H1 (cell line): ENCODE measurements at regions not wholly inside any gene's neighbourhood (a gene's known extent, or its start where the extent isn't known, plus 50 kb on each side); places are given as distances from the start of the nearest gene placed in this dataset.

ENCODE experiments used
- CTCF ChIA-PET: fragments of 300-600 bp; sonication (Branson Sonifier 250); formaldehyde crosslinking; loops from one replicate; lab custom pipeline; 2021; ENCODE audit not compliant: partially characterized antibody; lab: Charles Lee
- POLR2A ChIA-PET: fragments of 300-600 bp; sonication (Branson Sonifier 250); formaldehyde crosslinking; loops from one replicate; lab custom pipeline; 2021; ENCODE audit warnings: inconsistent platforms; ENCODE audit not compliant: partially characterized antibody; lab: Charles Lee
- DNase-seq, 2 experiments: peaks; one replicate each; pipeline versions ENCODE4 v3.0.0 to v3.0.0-alpha.2; 2010 to 2022; ENCODE audit warnings: low spot score in 2 of 2, low read depth in 1 of 2, mixed read lengths in 1 of 2
- FAIRE-seq: peaks from 2 replicates; lab custom pipeline; 2011; peaks lifted over from hg19 to GRCh38; lab: Jason Lieb, UNC
- H2AFZ ChIP-seq: 2 replicates; pipeline ENCODE4 v1.8.1; 2012; ENCODE audit warnings: low read length, inconsistent platforms
- H2AK5ac ChIP-seq: 2 replicates; pipeline ENCODE4 v1.6.1; 2013; ENCODE audit warnings: low read depth, low read length
- H2BK120ac ChIP-seq: replicated peaks from 2 replicates; pipeline ENCODE3; 2013; ENCODE audit warnings: low read depth, low read length, inconsistent platforms
- H2BK12ac ChIP-seq: 2 replicates; pipeline ENCODE4 v1.6.1; 2013; ENCODE audit warnings: low read depth, low read length
- H2BK15ac ChIP-seq: 2 replicates; pipeline ENCODE4 v1.6.1; 2013; ENCODE audit warnings: low read length
- H2BK20ac ChIP-seq: 2 replicates; pipeline ENCODE4 v1.6.1; 2013; ENCODE audit warnings: low read length
- H2BK5ac ChIP-seq: 2 replicates; pipeline ENCODE4 v1.6.1; 2013; ENCODE audit warnings: low read depth, low read length
- H3K14ac ChIP-seq: 2 replicates; pipeline ENCODE4 v1.6.1; 2013; ENCODE audit warnings: inconsistent platforms; ENCODE audit not compliant: insufficient read length
- H3K18ac ChIP-seq: 2 replicates; pipeline ENCODE4 v1.6.1; 2013; ENCODE audit warnings: low read length; ENCODE audit errors: extremely low read depth
- H3K23ac ChIP-seq: 2 replicates; pipeline ENCODE4 v1.6.1; 2013; ENCODE audit warnings: inconsistent platforms; ENCODE audit not compliant: insufficient read length
- H3K23me2 ChIP-seq: 2 replicates; pipeline ENCODE4 v1.6.1; 2013; ENCODE audit warnings: low read depth, low read length
- H3K27ac ChIP-seq: 2 replicates; pipeline ENCODE4 v1.6.1; 2011; ENCODE audit warnings: low read depth, low read length, inconsistent platforms
- H3K27me3 ChIP-seq, 4 experiments: replicated peaks in 1 of 4; 1 replicate in 1 of 4; 2 replicates in 3 of 4; pipeline versions ENCODE4 v1.6.1 to v1.8.1; 2011 to 2013; ENCODE audit warnings: low read length in 3 of 4, mild to moderate bottlenecking in 3 of 4, inconsistent platforms in 2 of 4, mixed read lengths in 2 of 4, moderate library complexity in 1 of 4; ENCODE audit not compliant: control insufficient read depth in 3 of 4, insufficient read depth in 3 of 4; ENCODE audit errors: extremely low read depth in 1 of 4
- H3K36me3 ChIP-seq, 4 experiments: 2 replicates each; pipeline versions ENCODE4 v1.6.1 to v1.8.1; 2011 to 2013; ENCODE audit warnings: mild to moderate bottlenecking in 4 of 4, low read length in 3 of 4, moderate library complexity in 2 of 4, control low read depth in 1 of 4, inconsistent platforms in 1 of 4; ENCODE audit not compliant: insufficient read depth in 4 of 4, control insufficient read depth in 2 of 4
- H3K4ac ChIP-seq: replicated peaks from 2 replicates; pipeline ENCODE3; 2013; ENCODE audit warnings: low read length, low read depth, mixed read lengths, inconsistent platforms; ENCODE audit not compliant: insufficient read length
- H3K4me1 ChIP-seq, 4 experiments: replicated peaks in 1 of 4; 1 replicate in 1 of 4; 2 replicates in 3 of 4; pipeline versions ENCODE4 v1.6.1 to v1.8.1; 2011 to 2013; ENCODE audit warnings: low read length in 3 of 4, inconsistent platforms in 2 of 4, mixed read lengths in 1 of 4; ENCODE audit not compliant: insufficient read depth in 4 of 4, control insufficient read depth in 3 of 4
- H3K4me2 ChIP-seq, 2 experiments: 2 replicates each; pipeline versions ENCODE4 v1.6.1 to v1.8.1; 2011 to 2013; ENCODE audit warnings: low read depth in 2 of 2, low read length in 2 of 2, control low read depth in 1 of 2, inconsistent platforms in 1 of 2, mild to moderate bottlenecking in 1 of 2; ENCODE audit not compliant: insufficient read depth in 1 of 2
- H3K4me3 ChIP-seq, 4 experiments: fragments of 200-600, 300-600 bp in 1 of 4; sonication (generic), shearing (Covaris generic), sonication (Bioruptor Twin) in 1 of 4; 2 replicates each; pipeline versions ENCODE4 v1.5.1 to v1.8.1; 2011 to 2016; ENCODE audit warnings: low read length in 4 of 4, low read depth in 3 of 4, control low read depth in 2 of 4, inconsistent platforms in 2 of 4, mild to moderate bottlenecking in 2 of 4, mixed read lengths in 1 of 4, moderate library complexity in 1 of 4; ENCODE audit not compliant: insufficient read depth in 2 of 4; ENCODE audit errors: extremely low read depth in 1 of 4
- H3K56ac ChIP-seq: replicated peaks from 2 replicates; pipeline ENCODE3; 2013; ENCODE audit warnings: low read depth, mild to moderate bottlenecking, mixed read lengths, low read length, inconsistent platforms; ENCODE audit not compliant: insufficient read length
- H3K79me1 ChIP-seq: 2 replicates; pipeline ENCODE4 v1.6.1; 2013; ENCODE audit warnings: low read depth, low read length, control low read depth
- H3K79me2 ChIP-seq, 2 experiments: 2 replicates each; pipeline versions ENCODE4 v1.6.1 to v1.8.1; 2012 to 2013; ENCODE audit warnings: low read length in 2 of 2, mild to moderate bottlenecking in 2 of 2, inconsistent platforms in 1 of 2; ENCODE audit not compliant: insufficient read depth in 2 of 2, control insufficient read depth in 1 of 2
- H3K9ac ChIP-seq, 4 experiments: replicated peaks in 1 of 4; 1 replicate in 1 of 4; 2 replicates in 3 of 4; pipeline versions ENCODE4 v1.6.1 to v1.8.1; 2011 to 2013; ENCODE audit warnings: low read depth in 3 of 4, low read length in 3 of 4, control low read depth in 2 of 4, mild to moderate bottlenecking in 2 of 4, moderate library complexity in 2 of 4, inconsistent platforms in 1 of 4; ENCODE audit errors: extremely low read depth in 1 of 4
- H3K9me3 ChIP-seq, 2 experiments: 2 replicates each; pipeline versions ENCODE4 v1.6.1 to v1.8.1; 2012 to 2013; ENCODE audit warnings: mild to moderate bottlenecking in 2 of 2, moderate library complexity in 2 of 2, control low read depth in 1 of 2, inconsistent platforms in 1 of 2, low read depth in 1 of 2, low read length in 1 of 2, mixed read lengths in 1 of 2; ENCODE audit not compliant: insufficient read depth in 2 of 2
- H4K20me1 ChIP-seq, 2 experiments: replicated peaks in 1 of 2; 2 replicates each; pipeline versions ENCODE3 to v1.8.1; 2011 to 2013; ENCODE audit warnings: inconsistent platforms in 2 of 2, low read length in 2 of 2, mild to moderate bottlenecking in 1 of 2; ENCODE audit not compliant: insufficient read depth in 2 of 2, control insufficient read depth in 1 of 2
- H4K5ac ChIP-seq: 2 replicates; pipeline ENCODE4 v1.6.1; 2013; ENCODE audit warnings: low read length, low read depth, mixed read lengths, inconsistent platforms; ENCODE audit not compliant: insufficient read length
- H4K8ac ChIP-seq: 2 replicates; pipeline ENCODE4 v1.8.0; 2013; ENCODE audit warnings: mild to moderate bottlenecking, moderate library complexity, low read length, inconsistent platforms; ENCODE audit not compliant: insufficient read depth; ENCODE audit errors: extremely low read depth
- H4K91ac ChIP-seq: replicated peaks from 2 replicates; pipeline ENCODE3; 2013; ENCODE audit warnings: low read length, mixed read lengths, inconsistent platforms; ENCODE audit not compliant: insufficient read length
- CEBPB ChIP-seq: IDR thresholded peaks from 2 replicates; pipeline ENCODE4 v1.6.1; 2012; ENCODE audit warnings: low read depth, low read length
- CHD2 ChIP-seq: IDR thresholded peaks from 2 replicates; pipeline ENCODE4 v1.6.1; 2012; ENCODE audit warnings: low read length, improper control_type of control experiment
- KDM1A ChIP-seq: fragments of 200-600, 300-600 bp; sonication (generic); IDR thresholded peaks from 2 replicates; pipeline ENCODE4 v1.7.1; 2016; ENCODE audit warnings: mild to moderate bottlenecking, low read length, borderline replicate concordance
- MAFK ChIP-seq: IDR thresholded peaks from 2 replicates; pipeline ENCODE4 v1.6.1; 2012; ENCODE audit warnings: low read depth, mild to moderate bottlenecking, improper control_type of control experiment, low read length
- POLR2A ChIP-seq, 2 experiments: IDR thresholded peaks; 1 replicate in 1 of 2; 2 replicates in 1 of 2; pipeline ENCODE4 v1.6.1; 2011; ENCODE audit warnings: low read depth in 2 of 2, low read length in 2 of 2, mild to moderate bottlenecking in 2 of 2; ENCODE audit errors: control extremely low read depth in 1 of 2
- POLR2AphosphoS5 ChIP-seq: IDR thresholded peaks from 2 replicates; pipeline ENCODE4 v1.6.1; 2011; ENCODE audit warnings: low read depth, low read length
- SIRT6 ChIP-seq: IDR thresholded peaks from one replicate; pipeline ENCODE4 v1.7.1; 2012; ENCODE audit warnings: low read length, inconsistent platforms
- SUZ12 ChIP-seq: fragments of 200-600 bp; sonication (generic); IDR thresholded peaks from 2 replicates; pipeline ENCODE4 v1.6.1; 2012; ENCODE audit warnings: mild to moderate bottlenecking, inconsistent platforms, low read length, moderate library complexity, mixed read lengths
- TAF1 ChIP-seq: IDR thresholded peaks from 2 replicates; pipeline ENCODE4 v1.6.1; 2011; ENCODE audit warnings: mild to moderate bottlenecking, low read depth, low read length
- ZNF274 ChIP-seq: IDR thresholded peaks from 2 replicates; pipeline ENCODE4 v1.7.0; 2012; ENCODE audit warnings: low read length, borderline replicate concordance; ENCODE audit errors: extremely low read depth
- WGBS, 2 experiments: shearing (Covaris generic) in 1 of 2; methylation state at CpG; one replicate each; pipeline versions ENCODE4 v1.1.6 to v1.1.7; 2013 to 2015; ENCODE audit warnings: low lambda C conversion rate in 2 of 2, mixed read lengths in 2 of 2, inconsistent platforms in 1 of 2, low coverage in 1 of 2, missing lambda C conversion rate in 1 of 2; ENCODE audit not compliant: insufficient replicate concordance in 2 of 2, insufficient coverage in 1 of 2, insufficient read length in 1 of 2; ENCODE audit errors: extremely low coverage in 1 of 2, missing lambda C conversion rate in 1 of 2; 5-methylcytosine and 5-hydroxymethylcytosine counted together

DNA sequence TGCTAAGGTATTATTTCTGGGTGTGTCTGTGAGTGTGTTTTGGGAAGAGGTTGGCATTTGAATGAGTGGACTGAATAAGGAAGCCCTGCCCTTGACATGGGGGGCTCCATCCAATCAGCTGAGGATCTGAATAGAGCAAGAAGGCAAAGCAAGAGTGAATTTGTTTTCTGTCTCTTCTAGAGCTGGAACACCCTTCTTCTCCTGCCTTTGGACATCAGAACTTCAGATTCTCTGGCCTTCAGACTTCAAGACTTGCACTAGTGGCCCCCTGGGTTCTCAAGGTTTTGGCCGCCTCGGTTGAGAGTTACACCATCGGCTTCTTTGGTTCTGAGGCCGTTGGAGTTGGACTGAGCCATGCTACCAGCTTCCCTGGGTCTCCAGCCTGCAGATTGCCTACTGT is 448.6 kb downstream of the SHISA9 start:
- POLR2A ChIA-PET = interaction anchor here (1.2 to 2.9 kb wide), 6 partner anchors 9 to 447 kb away, joined by 5 to 10 read pairs (median 8); partner anchors contain the start of gene SHISA9
- no peak overlapping the region for H3K9ac ChIP-seq
- FAIRE-seq (no peak), DNase-seq (no peak)
- H3K23ac ChIP-seq = no peak overlapping the region
- H3K4me2 ChIP-seq = no peak overlapping the region
- H3K27me3 ChIP-seq = no peaks in the 10 kb centered on the region
- peak overlapping the region; percentile 21; the same call in 1 of the 2 replicates for H2BK20ac ChIP-seq
- H3K23me2 ChIP-seq = no peaks in the 10 kb centered on the region; the same call in 1 of the 2 replicates
- no peak overlapping the region for H4K91ac ChIP-seq
- no peak overlapping the region for H3K14ac ChIP-seq
- H3K36me3 ChIP-seq = peaks cover 0 to 26% (median 14%) of the 10 kb centered on the region in 4 experiments; a peak in 5 of 8 replicates
- H2BK12ac ChIP-seq = 0 out of 2 replicates have a peak overlapping the region, but pooled peaks have one; percentile 81
- H3K56ac ChIP-seq = no peak overlapping the region
- H3K9me3 ChIP-seq = no peaks in the 10 kb centered on the region
- H2AFZ ChIP-seq = no peak overlapping the region
- no peak overlapping the region for H4K8ac ChIP-seq
- no peak overlapping the region for H4K5ac ChIP-seq
- CTCF ChIA-PET = no interaction called here
- peak overlapping the region; percentile 43; the same call in 1 of the 2 replicates for H3K18ac ChIP-seq
- H3K4ac ChIP-seq = no peak overlapping the region
- WGBS, 2 experiments = 99% methylated on average over 4 of the region's 4 CpGs; no CpG with 5 or more reads in 1 of the 2 experiments
- H3K4me3 ChIP-seq = no peak overlapping the region
- H2BK15ac ChIP-seq = no peak overlapping the region
- H4K20me1 ChIP-seq = no peaks in the 10 kb centered on the region
- no peaks in the 10 kb centered on the region for H3K79me2 ChIP-seq
- H3K27ac ChIP-seq = no peak overlapping the region
- H3K4me1 ChIP-seq = peaks cover 3 to 11% (median 10%) of the 10 kb centered on the region in 4 experiments; a peak in 5 of 7 replicates
- no peaks in the 10 kb centered on the region for H3K79me1 ChIP-seq
- no peak overlapping the region for H2AK5ac ChIP-seq
- TF ChIP-seq KDM1A (no peak), CEBPB (no peak), MAFK (no peak), TAF1 (no peak), POLR2AphosphoS5 (0 out of 2 replicates have a peak, but pooled peaks have one; percentile 48), SUZ12 (no peak), CHD2 (no peak), POLR2A (IDR thresholded peaks at IDR 0.05; ENCODE audit: control extremely low read depth in 1 of 2, low read depth in 2 of 2, low read length in 2 of 2) (peak in 1 of 2 experiments; percentile 51; a peak in 1 of 3 replicates), ZNF274 (no peak), SIRT6 (no peak)
- TF ChIP-seq, all 59 proteins: peak for 2
- H2BK120ac ChIP-seq = no peak overlapping the region
- no peak overlapping the region for H2BK5ac ChIP-seq
